ENCODE measurements at regions not wholly inside any gene's neighbourhood (a gene's known extent, or its start where the extent isn't known, plus 50 kb on each side); places are given as distances from the start of the nearest gene placed in this dataset.

GRCh38 chr10:90222939-90223338, 521.5 kb downstream of the KIF20B start:
- DNase-seq (ENCODE audit: low spot score): no peak
- Histone ChIP-seq H3K27ac (ENCODE audit: low read depth in 1 of 2, low read length in 2 of 2) (no peak overlapping the region), H3K9me3 (ENCODE audit: control insufficient read depth in 4 of 4, low read length in 3 of 4) (no peaks in the 10 kb centered on the region), H3K4me1 (ENCODE audit: control insufficient read depth in 4 of 4, insufficient read depth in 4 of 4, low read length in 3 of 4) (no peaks in the 10 kb centered on the region), H3K9ac (ENCODE audit: low read depth in 1 of 2, low read length in 2 of 2) (no peak overlapping the region), H3K4me3 (ENCODE audit: low read depth in 1 of 3, low read length in 3 of 3) (no peak overlapping the region), H3K27me3 (ENCODE audit: control insufficient read depth in 4 of 4, insufficient read depth in 4 of 4, low read length in 3 of 4) (peaks cover 0 to 4% (median 0%) of the 10 kb centered on the region in 4 donors), H3K36me3 (ENCODE audit: control insufficient read depth in 4 of 4, insufficient read depth in 3 of 4, low read depth in 1 of 4, low read length in 3 of 4) (no peaks in the 10 kb centered on the region)
- 61% methylated on average over 5 of the region's 5 CpGs for WGBS
- TF ChIP-seq HNF4G (IDR thresholded peaks at IDR 0.05): no peak
- no peak for TF ChIP-seq CTCF (IDR thresholded peaks at IDR 0.05; ENCODE audit: low read depth, low read length, missing input control)
- TF ChIP-seq TAF1 (conservative IDR thresholded peaks at IDR 0.05): no peak
- TF ChIP-seq RXRA (IDR thresholded peaks at IDR 0.05): no peak
- no peak for TF ChIP-seq ATF3 (IDR thresholded peaks at IDR 0.05)
- no peak for TF ChIP-seq EGR1 (IDR thresholded peaks at IDR 0.05; ENCODE audit: low read depth in 2 of 2)
- TF ChIP-seq FOXA2 (IDR thresholded peaks at IDR 0.05): no peak
- no peak for TF ChIP-seq REST (IDR thresholded peaks at IDR 0.05)
- TF ChIP-seq SP1 (IDR thresholded peaks at IDR 0.05): no peak
- no peak for TF ChIP-seq MAX (IDR thresholded peaks at IDR 0.05)
- no peak for TF ChIP-seq JUND (IDR thresholded peaks at IDR 0.05)
- no peak for TF ChIP-seq YY1 (IDR thresholded peaks at IDR 0.05)
- TF ChIP-seq NR2F2 (IDR thresholded peaks at IDR 0.05): no peak
- no peak for TF ChIP-seq RAD21 (IDR thresholded peaks at IDR 0.05)
- no peak for TF ChIP-seq HNF4A (conservative IDR thresholded peaks at IDR 0.05)
- TF ChIP-seq GABPA (IDR thresholded peaks at IDR 0.05 in 1 of 2, conservative IDR thresholded peaks at IDR 0.05 in 1 of 2): no peak
- TF ChIP-seq ZBTB33 (IDR thresholded peaks at IDR 0.05): no peak
- no peak for TF ChIP-seq FOXA1 (IDR thresholded peaks at IDR 0.05)
